ENCODE measurements at regions not wholly inside any gene's neighbourhood (a gene's known extent, or its start where the extent isn't known, plus 50 kb on each side); places are given as distances from the start of the nearest gene placed in this dataset.

DNA sequence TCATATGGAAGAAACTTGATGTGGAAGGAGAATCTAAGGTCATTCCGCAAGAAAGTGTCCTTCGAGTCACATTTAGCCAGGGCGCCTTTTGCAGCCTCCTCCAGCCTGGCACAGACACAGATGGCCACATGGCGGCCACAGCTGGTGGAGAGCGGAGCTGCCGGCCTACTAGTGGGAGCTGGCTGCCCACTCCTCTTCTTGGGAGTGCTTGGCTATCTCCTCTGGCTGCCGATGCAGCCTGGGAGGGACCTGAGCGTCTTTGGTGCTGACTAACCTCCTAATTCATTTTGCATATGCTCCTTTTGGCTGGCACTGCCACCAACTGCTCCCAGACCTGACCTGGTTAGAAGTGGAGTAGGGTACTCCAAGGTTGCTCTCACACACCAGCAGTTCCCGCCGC is 199.3 kb upstream of the MYT1L start:
- Mint-ChIP-seq H3K27ac (no peak overlapping the region), H3K4me3 (no peak overlapping the region), H3K36me3 (no peaks in the 10 kb centered on the region), H3K9me3 (ENCODE audit: low read depth) (no peaks in the 10 kb centered on the region), H3K4me1 (no peaks in the 10 kb centered on the region), H3K27me3 (no peaks in the 10 kb centered on the region)
- CTCF ChIA-PET: no interaction called here
- DNase-seq: no peak
- ATAC-seq: no peak

DNA sequence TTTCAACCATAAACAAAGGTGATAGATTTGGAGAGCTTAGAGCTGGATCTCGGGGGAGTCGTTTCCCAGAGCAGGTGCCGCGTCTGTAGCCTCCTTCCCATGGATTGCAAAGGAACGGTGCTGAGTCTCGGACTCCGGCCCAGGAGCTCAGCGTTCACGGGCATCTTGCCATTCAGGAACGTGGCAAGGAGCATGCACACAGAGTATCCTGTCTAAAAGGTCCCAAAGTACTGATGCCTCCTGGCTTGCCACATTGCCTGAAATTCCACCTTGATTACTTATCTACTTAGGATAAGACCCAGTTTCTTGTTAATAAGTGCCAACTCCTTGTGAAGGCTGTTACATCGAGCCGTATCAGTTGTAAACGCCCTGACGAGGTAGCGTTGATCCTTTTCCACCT is 197.8 kb upstream of the MYT1L start:
- Mint-ChIP-seq H3K27ac (no peak overlapping the region), H3K4me3 (no peak overlapping the region), H3K9me3 (ENCODE audit: low read depth) (no peaks in the 10 kb centered on the region), H3K4me1 (no peaks in the 10 kb centered on the region), H3K27me3 (no peaks in the 10 kb centered on the region), H3K36me3 (no peaks in the 10 kb centered on the region)
- CTCF ChIA-PET: no interaction called here
- ATAC-seq (no peak), DNase-seq (no peak)

DNA sequence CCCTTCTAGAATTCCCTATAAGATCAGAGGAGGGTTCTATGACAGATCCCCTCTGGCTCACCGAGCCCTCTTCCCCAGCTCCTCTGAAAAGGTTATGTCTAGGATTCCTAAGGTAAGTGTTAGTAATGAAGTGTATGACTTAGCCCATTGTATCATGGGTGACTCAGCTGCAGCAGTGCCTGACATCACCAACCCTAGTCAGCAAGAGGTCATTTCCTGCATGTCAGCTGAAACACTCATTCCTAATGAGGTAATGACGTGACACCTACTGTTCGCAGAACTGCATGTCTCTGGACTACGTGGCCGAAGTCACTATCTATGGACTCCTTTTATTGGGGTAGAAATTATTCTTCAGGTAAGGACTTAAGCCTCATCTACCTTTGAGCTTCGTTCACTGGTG is 196.1 kb upstream of the MYT1L start:
- CTCF ChIA-PET: no interaction called here
- no peaks in the 10 kb centered on the region for H3K4me1 Mint-ChIP-seq
- no peaks in the 10 kb centered on the region for H3K9me3 Mint-ChIP-seq (ENCODE audit: low read depth)
- H3K27me3 Mint-ChIP-seq: no peaks in the 10 kb centered on the region
- H3K27ac Mint-ChIP-seq: no peak overlapping the region
- no peak overlapping the region for H3K4me3 Mint-ChIP-seq
- ATAC-seq: no peak
- DNase-seq: no peak
- H3K36me3 Mint-ChIP-seq: no peaks in the 10 kb centered on the region

DNA sequence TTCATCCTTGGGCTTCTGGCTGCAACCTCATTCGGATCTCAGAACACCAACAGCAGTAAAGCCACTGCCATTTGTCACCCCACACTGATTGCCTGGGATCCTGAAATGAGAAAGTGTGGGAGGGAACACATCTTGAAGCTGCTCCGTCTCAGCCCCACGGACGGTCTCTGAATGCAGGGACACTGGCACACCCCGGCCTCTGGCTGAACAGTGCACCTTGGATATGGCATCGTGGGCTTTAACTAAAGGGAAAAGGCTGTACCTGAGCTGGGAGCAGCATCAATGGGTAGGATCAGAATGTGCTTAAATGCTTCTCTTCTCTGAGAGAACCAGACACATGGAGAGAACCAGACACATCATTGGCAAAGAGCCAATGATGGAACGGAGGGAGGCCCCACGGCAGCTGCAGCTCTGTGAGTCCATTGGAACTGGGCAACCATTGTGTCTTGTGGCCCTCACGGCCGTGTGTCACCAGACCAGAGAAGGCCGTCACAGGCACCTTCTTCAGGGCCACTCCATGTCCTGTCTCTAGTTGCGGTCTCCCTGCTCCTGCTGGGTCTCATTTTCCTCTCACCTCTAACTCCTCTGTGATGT is 193.4 kb upstream of the MYT1L start:
- ATAC-seq (no peak), DNase-seq (no peak)
- Mint-ChIP-seq H3K4me1 (no peaks in the 10 kb centered on the region), H3K4me3 (no peak overlapping the region), H3K9me3 (ENCODE audit: low read depth) (peaks cover 2% of the 10 kb centered on the region), H3K27ac (no peak overlapping the region), H3K27me3 (no peaks in the 10 kb centered on the region), H3K36me3 (no peaks in the 10 kb centered on the region)
- CTCF ChIA-PET: no interaction called here

DNA sequence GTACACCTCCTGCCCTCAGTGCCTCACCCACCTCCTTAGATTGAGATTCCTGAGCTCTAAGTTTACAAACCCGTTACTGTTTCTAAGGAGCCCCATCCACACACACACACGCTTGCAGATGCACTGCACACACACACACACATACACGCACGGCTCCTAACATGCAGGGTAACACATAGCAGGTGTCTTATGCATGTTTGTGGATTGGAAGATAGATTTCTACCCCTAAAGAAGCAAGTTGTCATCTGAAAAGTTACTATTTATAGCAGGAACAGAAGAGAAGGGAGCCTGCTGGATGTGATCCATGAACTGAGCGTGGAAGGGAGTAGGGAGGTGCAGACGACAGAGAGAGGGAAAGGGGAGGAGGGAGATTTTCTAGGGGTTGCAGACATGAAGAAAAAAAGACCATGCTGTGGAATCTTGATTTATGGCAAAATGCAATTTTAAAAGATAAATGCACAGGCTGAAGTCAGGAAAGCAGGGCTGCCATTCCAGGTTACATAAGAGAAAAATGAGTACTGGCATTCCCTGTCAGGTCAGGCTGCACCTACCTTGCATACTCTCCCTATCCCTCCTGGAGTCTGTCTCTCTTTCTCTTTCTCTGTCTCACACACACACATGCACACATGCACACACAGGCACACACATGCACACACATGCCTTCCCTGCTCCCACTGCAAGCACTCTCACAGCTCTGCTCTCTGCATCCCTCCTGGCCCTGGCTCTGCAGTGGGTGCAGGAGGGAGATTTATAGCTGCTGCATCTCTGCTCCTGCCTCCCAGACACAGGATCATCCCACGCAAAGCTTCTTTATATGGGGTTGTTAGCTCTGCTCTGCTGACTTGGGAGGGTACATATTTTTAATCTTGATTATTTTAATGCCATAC is 192.6 kb upstream of the MYT1L start:
- DNase-seq: no peak
- Mint-ChIP-seq H3K36me3 (no peaks in the 10 kb centered on the region), H3K9me3 (ENCODE audit: low read depth) (peaks cover 2% of the 10 kb centered on the region), H3K4me1 (no peaks in the 10 kb centered on the region), H3K27ac (no peak overlapping the region), H3K4me3 (no peak overlapping the region), H3K27me3 (no peaks in the 10 kb centered on the region)
- CTCF ChIA-PET: no interaction called here
- no peak for ATAC-seq

DNA sequence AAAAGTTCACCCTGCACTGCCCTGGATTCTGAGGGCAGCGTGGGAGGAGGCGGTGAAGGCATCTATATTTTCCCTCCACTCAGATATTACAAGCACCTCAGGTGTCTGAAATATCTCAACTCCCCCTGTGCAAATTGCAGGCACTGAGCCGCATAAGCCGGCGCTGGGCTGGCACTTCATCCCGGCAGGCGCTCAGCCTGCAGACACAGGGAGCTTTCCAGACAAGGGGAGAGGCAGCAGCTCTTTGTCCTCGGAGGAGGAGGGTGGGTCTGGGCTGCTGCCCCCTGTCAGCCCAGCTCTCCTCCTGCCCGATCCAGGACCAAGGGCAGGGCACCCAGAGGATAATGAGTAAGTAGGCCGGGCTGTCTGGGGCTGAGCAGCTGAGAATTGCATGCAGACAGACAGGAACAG is 189.3 kb upstream of the MYT1L start:
- H3K27me3 Mint-ChIP-seq: no peaks in the 10 kb centered on the region
- no peaks in the 10 kb centered on the region for H3K4me1 Mint-ChIP-seq
- no peak overlapping the region for H3K27ac Mint-ChIP-seq
- peaks cover 2% of the 10 kb centered on the region for H3K9me3 Mint-ChIP-seq (ENCODE audit: low read depth)
- CTCF ChIA-PET: no interaction called here
- H3K36me3 Mint-ChIP-seq: no peaks in the 10 kb centered on the region
- ATAC-seq (no peak), DNase-seq (no peak)
- H3K4me3 Mint-ChIP-seq: no peak overlapping the region

DNA sequence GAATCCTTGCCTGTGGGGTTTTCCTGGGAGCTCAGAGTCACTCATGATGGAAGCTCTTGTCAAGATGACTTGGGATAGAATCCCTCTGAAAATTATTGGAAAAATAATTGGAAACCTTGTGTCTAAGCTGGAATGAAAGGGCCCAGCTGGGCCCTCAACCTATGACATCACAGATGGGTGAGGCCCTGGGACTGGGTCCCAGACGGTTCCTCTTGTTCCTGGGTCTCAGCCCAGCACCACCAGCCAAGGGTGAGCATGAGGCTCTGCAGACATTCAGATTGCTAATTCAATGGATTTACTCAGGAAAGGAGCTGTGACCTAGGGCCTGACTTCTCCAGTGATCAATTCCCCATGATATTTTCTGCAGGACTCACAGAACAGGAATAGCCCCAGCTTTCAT is 188.3 kb upstream of the MYT1L start:
- H3K4me1 Mint-ChIP-seq: no peaks in the 10 kb centered on the region
- ATAC-seq (no peak), DNase-seq (no peak)
- no peak overlapping the region for H3K27ac Mint-ChIP-seq
- no peak overlapping the region for H3K4me3 Mint-ChIP-seq
- CTCF ChIA-PET: no interaction called here
- H3K36me3 Mint-ChIP-seq: no peaks in the 10 kb centered on the region
- H3K27me3 Mint-ChIP-seq: no peaks in the 10 kb centered on the region
- H3K9me3 Mint-ChIP-seq (ENCODE audit: low read depth): peaks cover 2% of the 10 kb centered on the region

DNA sequence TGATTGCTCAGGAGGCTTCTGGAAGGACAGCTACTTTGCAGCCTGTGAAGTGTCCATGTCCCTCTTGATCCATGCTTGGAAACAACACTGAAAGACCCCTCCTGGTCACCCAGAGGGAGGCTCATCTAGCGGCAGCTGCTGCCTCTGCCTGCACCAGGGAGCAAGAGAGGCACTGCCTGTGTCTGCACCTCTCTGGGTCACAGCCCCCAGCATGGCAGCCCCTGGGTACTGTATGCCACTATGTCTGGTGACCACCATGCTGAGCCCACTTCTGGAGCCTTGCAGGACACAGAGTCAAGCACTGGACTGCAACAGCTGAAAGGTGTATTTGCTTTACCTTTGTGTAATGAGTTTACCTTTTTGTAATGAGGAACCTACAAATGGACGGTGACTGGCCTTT is 186.3 kb upstream of the MYT1L start:
- Mint-ChIP-seq H3K4me1 (no peaks in the 10 kb centered on the region), H3K27ac (no peak overlapping the region)
- CTCF ChIA-PET: no interaction called here

DNA sequence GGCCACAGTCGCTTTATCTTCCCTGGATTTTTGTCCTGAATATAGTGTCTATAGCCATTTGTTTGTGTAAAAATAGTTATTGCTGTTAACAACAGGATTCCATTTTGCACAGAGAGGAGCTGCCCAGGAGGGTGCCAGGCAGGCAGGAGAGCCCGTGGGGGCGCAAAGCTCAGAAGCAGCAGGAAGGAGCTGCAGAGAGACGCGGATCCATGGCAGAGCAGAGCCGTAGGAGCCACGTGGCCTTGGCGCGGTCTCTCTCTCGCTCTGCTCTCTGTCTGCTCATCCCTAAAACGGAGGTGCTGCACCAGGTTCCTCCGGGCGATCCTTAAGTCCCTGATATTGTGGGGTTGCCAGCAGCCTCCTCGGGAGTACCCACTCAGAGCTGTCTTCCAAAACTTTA is 185.3 kb upstream of the MYT1L start:
- DNase-seq (no peak), ATAC-seq (no peak)
- Mint-ChIP-seq H3K4me3 (no peak overlapping the region), H3K27me3 (no peaks in the 10 kb centered on the region), H3K4me1 (no peaks in the 10 kb centered on the region), H3K9me3 (ENCODE audit: low read depth) (no peaks in the 10 kb centered on the region), H3K36me3 (no peaks in the 10 kb centered on the region), H3K27ac (no peak overlapping the region)
- CTCF ChIA-PET: no interaction called here

More for the DNA sequence above, 186.3 kb upstream of the MYT1L start:
- Mint-ChIP-seq H3K36me3 (no peaks in the 10 kb centered on the region), H3K27me3 (no peaks in the 10 kb centered on the region), H3K9me3 (ENCODE audit: low read depth) (peaks cover 2% of the 10 kb centered on the region), H3K4me3 (no peak overlapping the region)
- no peak for DNase-seq
- no peak for ATAC-seq

DNA sequence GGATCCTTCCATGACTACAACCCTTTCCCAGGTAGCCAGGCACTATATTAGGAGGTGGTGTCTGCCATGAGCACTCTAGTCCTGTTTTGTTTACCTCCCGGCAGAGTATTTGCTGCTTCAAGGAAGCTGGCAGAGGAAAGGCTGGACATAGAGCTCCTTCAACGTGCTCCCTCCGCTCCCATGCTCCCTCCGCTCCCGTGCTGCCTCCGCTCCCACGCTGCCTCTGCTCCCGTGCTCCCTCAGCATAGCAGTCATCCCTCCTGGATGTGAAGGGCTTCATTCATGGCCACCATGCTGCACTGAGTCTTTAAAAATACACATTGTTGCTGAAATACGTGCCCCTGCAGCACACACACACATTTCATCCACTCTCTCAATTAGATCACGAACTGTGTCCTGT is 181.9 kb upstream of the MYT1L start:
- ATAC-seq (no peak), DNase-seq (no peak)
- Mint-ChIP-seq H3K4me1 (no peaks in the 10 kb centered on the region), H3K27ac (no peak overlapping the region), H3K4me3 (no peak overlapping the region), H3K36me3 (no peaks in the 10 kb centered on the region), H3K27me3 (no peaks in the 10 kb centered on the region), H3K9me3 (ENCODE audit: low read depth) (no peaks in the 10 kb centered on the region)
- CTCF ChIA-PET: no interaction called here

DNA sequence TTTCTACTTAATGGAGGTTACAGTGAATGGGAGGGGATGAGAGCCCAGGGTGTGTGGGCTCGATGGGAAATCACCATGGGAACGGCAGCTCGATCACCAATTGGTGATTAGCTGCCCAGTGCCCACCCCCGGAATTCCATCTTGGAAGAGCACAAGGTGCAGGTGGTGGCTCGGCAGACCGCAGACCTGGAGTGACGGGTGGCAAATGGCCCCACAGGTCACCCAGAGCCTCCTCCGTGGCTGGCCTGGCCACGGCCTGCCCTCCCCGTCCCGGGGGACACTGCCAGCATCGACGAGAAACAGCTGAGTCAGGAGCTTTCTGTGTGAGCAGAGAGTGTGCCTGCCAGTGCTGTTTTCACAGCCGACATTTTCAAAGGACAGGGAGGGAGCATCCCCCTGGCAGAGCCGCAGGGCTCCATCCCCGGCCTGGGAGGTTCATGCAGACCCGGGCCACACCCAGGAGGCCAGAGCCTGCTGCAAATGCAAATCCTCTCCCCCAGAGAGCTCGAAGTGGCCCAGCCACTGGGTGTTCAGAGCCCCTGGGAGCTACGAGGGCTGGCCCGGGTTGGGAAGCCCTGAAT is 176.4 kb upstream of the MYT1L start:
- H3K4me3 Mint-ChIP-seq: no peak overlapping the region
- no peak overlapping the region for H3K27ac Mint-ChIP-seq
- CTCF ChIA-PET: no interaction called here
- no peaks in the 10 kb centered on the region for H3K27me3 Mint-ChIP-seq
- H3K4me1 Mint-ChIP-seq: no peaks in the 10 kb centered on the region
- DNase-seq: no peak
- no peaks in the 10 kb centered on the region for H3K9me3 Mint-ChIP-seq (ENCODE audit: low read depth)
- no peak for ATAC-seq
- H3K36me3 Mint-ChIP-seq: no peaks in the 10 kb centered on the region

DNA sequence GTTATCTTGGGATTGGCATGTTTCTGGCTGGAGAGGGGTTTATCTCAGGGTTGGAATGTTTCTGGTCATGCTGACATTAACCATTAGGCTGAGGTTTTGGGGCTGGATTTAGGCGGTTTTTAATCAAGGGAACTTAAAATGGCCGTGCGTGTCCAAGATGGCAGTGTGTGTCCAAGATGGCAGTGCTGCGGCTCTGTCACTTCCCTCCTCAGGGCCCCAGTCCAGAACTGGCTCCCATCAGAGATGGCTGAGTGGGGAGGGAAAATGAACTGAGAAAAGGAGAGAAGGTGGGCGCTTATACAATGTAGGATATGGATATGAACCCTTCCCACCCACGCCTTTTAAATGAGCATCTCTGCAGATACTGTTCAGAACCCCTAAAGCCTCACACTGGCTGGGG is 175.5 kb upstream of the MYT1L start:
- Mint-ChIP-seq H3K27me3 (no peaks in the 10 kb centered on the region), H3K36me3 (no peaks in the 10 kb centered on the region), H3K4me1 (no peaks in the 10 kb centered on the region), H3K9me3 (ENCODE audit: low read depth) (no peaks in the 10 kb centered on the region), H3K4me3 (no peak overlapping the region), H3K27ac (no peak overlapping the region)
- no peak for DNase-seq
- CTCF ChIA-PET: no interaction called here
- ATAC-seq: no peak

DNA sequence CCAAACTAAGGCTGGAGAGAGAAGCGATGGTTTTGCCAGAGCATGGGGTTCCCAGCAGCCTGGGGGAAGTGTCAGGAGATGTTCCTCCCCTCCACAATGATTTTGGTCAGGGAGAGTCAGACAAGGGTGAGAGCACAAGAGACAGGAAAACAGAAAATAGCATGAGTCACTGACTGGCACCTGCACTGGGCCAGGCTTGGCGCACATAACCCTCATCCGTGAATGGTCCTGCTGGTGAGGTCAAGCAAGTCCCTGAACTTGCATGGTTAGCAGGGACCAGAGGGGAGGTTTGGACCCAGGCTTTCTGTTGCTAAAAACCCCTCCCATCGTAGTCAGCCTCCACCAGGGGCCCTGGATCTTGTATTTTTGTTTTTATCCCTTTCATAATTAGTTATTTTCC is 174.5 kb upstream of the MYT1L start:
- CTCF ChIA-PET: no interaction called here
- H3K4me3 Mint-ChIP-seq: no peak overlapping the region
- no peaks in the 10 kb centered on the region for H3K36me3 Mint-ChIP-seq
- H3K27me3 Mint-ChIP-seq: no peaks in the 10 kb centered on the region
- DNase-seq (no peak), ATAC-seq (no peak)
- H3K27ac Mint-ChIP-seq: no peak overlapping the region
- H3K9me3 Mint-ChIP-seq (ENCODE audit: low read depth): no peaks in the 10 kb centered on the region
- no peaks in the 10 kb centered on the region for H3K4me1 Mint-ChIP-seq

DNA sequence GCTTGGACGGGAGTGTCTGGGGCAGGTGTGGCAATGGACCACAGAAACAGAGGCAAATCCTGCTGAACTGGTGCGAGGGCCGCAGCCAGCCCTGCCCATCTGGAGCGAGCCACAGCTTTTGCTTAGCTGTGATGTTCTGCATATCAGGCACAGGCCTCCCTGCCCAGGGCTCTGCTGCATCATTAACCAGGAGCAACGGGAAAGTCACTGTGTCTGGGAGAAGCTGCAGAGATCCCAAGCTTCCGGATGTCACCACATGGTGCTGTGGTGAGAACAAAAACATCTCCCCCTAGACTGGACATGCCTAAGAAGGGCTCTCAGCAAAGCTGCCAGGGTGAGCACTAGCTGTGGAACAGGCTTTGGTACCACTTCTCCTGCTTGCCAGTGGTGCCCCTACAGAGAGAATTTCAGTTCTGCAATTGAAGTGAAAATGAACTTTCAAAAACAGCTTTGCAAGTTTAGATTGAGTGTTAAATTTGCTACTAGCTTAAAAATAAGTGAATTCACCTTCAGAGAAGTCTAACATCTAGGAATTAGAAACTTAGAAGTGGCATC is 172.9 kb upstream of the MYT1L start:
- H3K4me3 Mint-ChIP-seq: no peak overlapping the region
- no peaks in the 10 kb centered on the region for H3K4me1 Mint-ChIP-seq
- CTCF ChIA-PET: no interaction called here
- no peaks in the 10 kb centered on the region for H3K36me3 Mint-ChIP-seq
- H3K27ac Mint-ChIP-seq: no peak overlapping the region
- DNase-seq: no peak
- H3K9me3 Mint-ChIP-seq (ENCODE audit: low read depth): no peaks in the 10 kb centered on the region
- no peaks in the 10 kb centered on the region for H3K27me3 Mint-ChIP-seq
- no peak for ATAC-seq

All from activated CD8-positive, alpha-beta memory T cell treated with anti-CD3 and anti-CD28 coated beads, Interleukin-2, amount 10 ng/mL, durations not matched to agents 7 days and 5 days (primary cell).